Endodermal cell (in vitro differentiated cells): ENCODE measurements at regions not wholly inside any gene's neighbourhood (a gene's known extent, or its start where the extent isn't known, plus 50 kb on each side); places are given as distances from the start of the nearest gene placed in this dataset.

Source experiments
- DNase-seq: peaks from one replicate; pipeline ENCODE4 v3.0.0-alpha.2; 2017
- H3K27ac ChIP-seq: 2 replicates; pipeline ENCODE4 v1.5.1; 2013; ENCODE audit warnings: mild to moderate bottlenecking, low read depth, low read length, moderate library complexity
- H3K27me3 ChIP-seq: 2 replicates; pipeline ENCODE4 v1.6.1; 2013; ENCODE audit warnings: mild to moderate bottlenecking, low read length, moderate library complexity; ENCODE audit not compliant: insufficient read depth, control insufficient read depth, poor library complexity, severe bottlenecking
- H3K36me3 ChIP-seq: 2 replicates; pipeline ENCODE4 v1.7.0; 2013; ENCODE audit warnings: mild to moderate bottlenecking, low read length, moderate library complexity; ENCODE audit not compliant: control insufficient read depth, insufficient read depth
- H3K4me1 ChIP-seq: one replicate; pipeline ENCODE4 v1.7.0; 2013; ENCODE audit warnings: low read length; ENCODE audit not compliant: control insufficient read depth, insufficient read depth
- H3K4me3 ChIP-seq: 2 replicates; pipeline ENCODE4 v1.5.1; 2013; ENCODE audit warnings: mild to moderate bottlenecking, low read length, moderate library complexity
- H3K9ac ChIP-seq: 2 replicates; pipeline ENCODE4 v1.6.1; 2013; ENCODE audit warnings: mild to moderate bottlenecking, low read length, moderate library complexity; ENCODE audit not compliant: poor library complexity, severe bottlenecking; ENCODE audit errors: extremely low read depth
- H3K9me3 ChIP-seq: 2 replicates; pipeline ENCODE4 v1.6.1; 2013; ENCODE audit warnings: mild to moderate bottlenecking, low read length, moderate library complexity; ENCODE audit not compliant: control insufficient read depth
- H3K27ac Mint-ChIP-seq: 2 replicates; pipeline ENCODE4 v1.8.0; 2020; ENCODE audit warnings: mixed read lengths
- H3K27me3 Mint-ChIP-seq: 2 replicates; pipeline ENCODE4 v1.8.0; 2021; ENCODE audit warnings: mild to moderate bottlenecking, mixed read lengths; ENCODE audit not compliant: insufficient read depth
- H3K36me3 Mint-ChIP-seq: 2 replicates; pipeline ENCODE4 v1.8.0; 2020; ENCODE audit warnings: low read depth, mixed read lengths
- H3K4me1 Mint-ChIP-seq: 2 replicates; pipeline ENCODE4 v1.8.0; 2020; ENCODE audit warnings: mixed read lengths
- H3K4me3 Mint-ChIP-seq: 2 replicates; pipeline ENCODE4 v1.8.0; 2020; ENCODE audit warnings: mild to moderate bottlenecking, moderate library complexity, mixed read lengths
- H3K9me3 Mint-ChIP-seq: 2 replicates; pipeline ENCODE4 v1.8.0; 2020; ENCODE audit warnings: mild to moderate bottlenecking, mixed read lengths
- CTCF ChIP-seq: fragments of 200-600 bp; sonication (generic); conservative IDR thresholded peaks from 2 replicates; pipeline ENCODE4 v1.5.0; 2021; ENCODE audit warnings: antibody characterized with exemption, mild to moderate bottlenecking
- WGBS, 2 experiments: methylation state at CpG; one replicate each; pipeline versions ENCODE4 v1.1.5 to v1.1.7; 2013; ENCODE audit warnings: missing lambda C conversion rate in 2 of 2, mixed read lengths in 1 of 2; ENCODE audit not compliant: insufficient coverage in 1 of 2, insufficient read length in 1 of 2; 5-methylcytosine and 5-hydroxymethylcytosine counted together

GRCh38 chr10:28995497-28995896, 293.4 kb upstream of the LYZL1 start:
- Histone ChIP-seq H3K27ac (no peak overlapping the region), H3K27me3 (no peaks in the 10 kb centered on the region), H3K4me3 (no peak overlapping the region), H3K9me3 (peaks cover 17% of the 10 kb centered on the region), H3K4me1 (no peaks in the 10 kb centered on the region), H3K36me3 (no peaks in the 10 kb centered on the region), H3K9ac (no peak overlapping the region)
- Mint-ChIP-seq H3K27me3 (no peaks in the 10 kb centered on the region), H3K4me3 (no peak overlapping the region), H3K27ac (no peak overlapping the region), H3K4me1 (peaks cover 23% of the 10 kb centered on the region), H3K36me3 (no peaks in the 10 kb centered on the region), H3K9me3 (peaks cover 14% of the 10 kb centered on the region)
- WGBS, 2 experiments, result 87 to 98% methylated on average over 2 to 4 of the region's 4 CpGs
- no peak for DNase-seq
- TF ChIP-seq CTCF, result no peak

GRCh38 chr10:28996345-28996744, 292.5 kb upstream of the LYZL1 start:
- Histone ChIP-seq H3K9me3 (peaks cover 14% of the 10 kb centered on the region), H3K4me1 (no peaks in the 10 kb centered on the region), H3K27ac (no peak overlapping the region), H3K27me3 (no peaks in the 10 kb centered on the region), H3K4me3 (no peak overlapping the region), H3K9ac (no peak overlapping the region), H3K36me3 (no peaks in the 10 kb centered on the region)
- peaks cover 25% of the 10 kb centered on the region for H3K4me1 Mint-ChIP-seq
- H3K9me3 Mint-ChIP-seq, result peaks cover 14% of the 10 kb centered on the region
- DNase-seq, result no peak
- no peaks in the 10 kb centered on the region for H3K36me3 Mint-ChIP-seq
- TF ChIP-seq CTCF, result no peak
- H3K27ac Mint-ChIP-seq, result no peak overlapping the region
- 90 to 100% methylated on average over 2 to 6 of the region's 6 CpGs for WGBS, 2 experiments
- no peak overlapping the region for H3K4me3 Mint-ChIP-seq
- H3K27me3 Mint-ChIP-seq, result no peaks in the 10 kb centered on the region

GRCh38 chr10:28996947-28997551, 291.8 kb upstream of the LYZL1 start:
- no peak overlapping the region for H3K4me3 ChIP-seq
- WGBS, 2 experiments, result 95 to 96% methylated on average over 6 of the region's 6 CpGs
- no peak for TF ChIP-seq CTCF
- H3K36me3 ChIP-seq, result no peaks in the 10 kb centered on the region
- H3K4me3 Mint-ChIP-seq, result no peak overlapping the region
- peaks cover 14% of the 10 kb centered on the region for H3K9me3 Mint-ChIP-seq
- no peaks in the 10 kb centered on the region for H3K27me3 ChIP-seq
- no peak for DNase-seq
- H3K27me3 Mint-ChIP-seq, result no peaks in the 10 kb centered on the region
- no peak overlapping the region for H3K9ac ChIP-seq
- H3K4me1 Mint-ChIP-seq, result peaks cover 23% of the 10 kb centered on the region
- no peak overlapping the region for H3K27ac Mint-ChIP-seq
- no peaks in the 10 kb centered on the region for H3K4me1 ChIP-seq
- H3K9me3 ChIP-seq, result peaks cover 11% of the 10 kb centered on the region
- no peak overlapping the region for H3K27ac ChIP-seq
- no peaks in the 10 kb centered on the region for H3K36me3 Mint-ChIP-seq
